SK-N-SH (cell line): ENCODE measurements at regions not wholly inside any gene's neighbourhood (a gene's known extent, or its start where the extent isn't known, plus 50 kb on each side); places are given as distances from the start of the nearest gene placed in this dataset.

Experiments
- CTCF ChIA-PET: fragments of 300-600, 350-600 bp; formaldehyde crosslinking; extraction: SDS; loops from one replicate; lab custom pipeline; 2021; lab: Yijun Ruan, JAX
- POLR2A ChIA-PET: fragments of 350-600 bp; sonication (Branson Sonifier 250); formaldehyde crosslinking; extraction: SDS; loops from one replicate; lab custom pipeline; 2020; ENCODE audit warnings: antibody characterized with exemption, inconsistent platforms; lab: Yijun Ruan, JAX
- DNase-seq: peaks from one replicate; pipeline ENCODE4 v3.0.0; 2012
- H2AFZ ChIP-seq: fragments of 200-600 bp; sonication (generic); 2 replicates; pipeline ENCODE4 v1.8.1; 2016; ENCODE audit warnings: antibody characterized with exemption, mild to moderate bottlenecking, low read depth
- H3F3A ChIP-seq: fragments of 200-600 bp; sonication (generic); replicated peaks from 2 replicates; pipeline ENCODE3; 2016; ENCODE audit warnings: antibody characterized with exemption, mild to moderate bottlenecking; ENCODE audit not compliant: insufficient read depth
- H3K27ac ChIP-seq, 2 experiments: fragments of 200-500 bp in 1 of 2; fragments of 200-600 bp in 1 of 2; sonication (Bioruptor generic) in 1 of 2; sonication (generic), shearing (Covaris generic) in 1 of 2; 2 replicates each; pipeline versions ENCODE4 v1.5.1 to v1.6.1; 2014 to 2016; ENCODE audit warnings: low read depth in 2 of 2, inconsistent platforms in 1 of 2, low read length in 1 of 2, mild to moderate bottlenecking in 1 of 2, mixed read lengths in 1 of 2
- H3K27me3 ChIP-seq: fragments of 200-600 bp; sonication (generic), shearing (Covaris generic); 2 replicates; pipeline ENCODE4 v1.6.1; 2016; ENCODE audit warnings: mixed run types; ENCODE audit not compliant: insufficient read depth
- H3K36me3 ChIP-seq, 2 experiments: fragments of 200-500 bp in 1 of 2; fragments of 200-600 bp in 1 of 2; sonication (Bioruptor generic) in 1 of 2; sonication (generic) in 1 of 2; replicated peaks in 1 of 2; 2 replicates each; pipeline versions ENCODE3 to v1.5.1; 2014 to 2016; ENCODE audit warnings: low read length in 1 of 2, mild to moderate bottlenecking in 1 of 2; ENCODE audit not compliant: insufficient read depth in 2 of 2, control insufficient read depth in 1 of 2
- H3K4me1 ChIP-seq, 2 experiments: fragments of 200-500 bp in 1 of 2; fragments of 200-600 bp in 1 of 2; sonication (Bioruptor generic) in 1 of 2; sonication (generic), shearing (Covaris generic) in 1 of 2; 2 replicates each; pipeline versions ENCODE4 v1.5.1 to v1.6.1; 2014 to 2016; ENCODE audit warnings: low read depth in 1 of 2, low read length in 1 of 2, mixed run types in 1 of 2; ENCODE audit not compliant: insufficient read depth in 2 of 2, control insufficient read depth in 1 of 2
- H3K4me2 ChIP-seq: fragments of 200-600 bp; sonication (generic), shearing (Covaris generic); 2 replicates; pipeline ENCODE4 v1.6.1; 2017; ENCODE audit warnings: mixed run types
- H3K4me3 ChIP-seq, 2 experiments: fragments of 200-500 bp in 1 of 2; fragments of 200-600 bp in 1 of 2; sonication (Bioruptor generic) in 1 of 2; sonication (generic), shearing (Covaris generic) in 1 of 2; 2 replicates each; pipeline versions ENCODE4 v1.5.1 to v1.8.1; 2014 to 2016; ENCODE audit warnings: low read depth in 2 of 2, inconsistent platforms in 1 of 2, low read length in 1 of 2, mild to moderate bottlenecking in 1 of 2, mixed read lengths in 1 of 2, moderate library complexity in 1 of 2
- H3K79me2 ChIP-seq: fragments of 200-600 bp; sonication (generic); 2 replicates; pipeline ENCODE4 v1.8.1; 2017; ENCODE audit warnings: mild to moderate bottlenecking; ENCODE audit not compliant: insufficient read depth
- H3K9ac ChIP-seq: fragments of 200-600 bp; sonication (generic); 2 replicates; pipeline ENCODE4 v1.6.1; 2017; ENCODE audit warnings: mixed run types
- H3K9me2 ChIP-seq: fragments of 200-600 bp; sonication (generic); 2 replicates; pipeline ENCODE4 v1.6.1; 2017; ENCODE audit warnings: mixed run types
- H3K9me3 ChIP-seq: fragments of 200-600 bp; sonication (generic); 2 replicates; pipeline ENCODE4 v1.6.1; 2017; ENCODE audit warnings: mixed run types, mild to moderate bottlenecking, moderate library complexity
- H4K20me1 ChIP-seq: fragments of 200-600 bp; sonication (generic); 2 replicates; pipeline ENCODE4 v1.6.1; 2017; ENCODE audit warnings: mild to moderate bottlenecking, mixed run types; ENCODE audit not compliant: insufficient read depth
- CHD2 ChIP-seq: fragments of 150-350 bp; IDR thresholded peaks from 2 replicates; pipeline ENCODE4 v1.6.1; 2018; ENCODE audit warnings: low read length; ENCODE audit not compliant: partially characterized antibody
- FOXJ3 ChIP-seq: sonication (generic); formaldehyde crosslinking; IDR thresholded peaks from 2 replicates; pipeline ENCODE4 v1.5.1; 2020; ENCODE audit warnings: mild to moderate bottlenecking, missing genetic modification reagents
- JUND ChIP-seq: IDR thresholded peaks from 2 replicates; pipeline ENCODE4 v1.4.0; 2012
- NRF1 ChIP-seq: IDR thresholded peaks from 2 replicates; pipeline ENCODE4 v1.6.1; 2012; ENCODE audit warnings: low read depth, mild to moderate bottlenecking, low read length
- RXRA ChIP-seq: IDR thresholded peaks from 2 replicates; pipeline ENCODE4 v1.4.0; 2012; ENCODE audit warnings: low read depth, mild to moderate bottlenecking, borderline replicate concordance
- TCF12 ChIP-seq: IDR thresholded peaks from 2 replicates; pipeline ENCODE4 v1.4.0; 2012
- TEAD4 ChIP-seq: IDR thresholded peaks from 2 replicates; pipeline ENCODE4 v1.4.0; 2012; ENCODE audit warnings: mild to moderate bottlenecking, borderline replicate concordance; ENCODE audit not compliant: insufficient read depth
- WGBS: methylation state at CpG from one replicate; pipeline ENCODE4 v1.1.6; 2017; ENCODE audit warnings: low lambda C conversion rate; 5-methylcytosine and 5-hydroxymethylcytosine counted together
- TF ChIP-seq, protein P1 (sequence below): fragments of 150-350 bp; IDR thresholded peaks from 2 replicates; pipeline ENCODE4 v1.6.1; 2017; ENCODE audit warnings: antibody characterized with exemption, low read length, low read depth, borderline replicate concordance
- TF ChIP-seq, protein P2 (sequence below): IDR thresholded peaks from 2 replicates; pipeline ENCODE4; 2012

DNA sequence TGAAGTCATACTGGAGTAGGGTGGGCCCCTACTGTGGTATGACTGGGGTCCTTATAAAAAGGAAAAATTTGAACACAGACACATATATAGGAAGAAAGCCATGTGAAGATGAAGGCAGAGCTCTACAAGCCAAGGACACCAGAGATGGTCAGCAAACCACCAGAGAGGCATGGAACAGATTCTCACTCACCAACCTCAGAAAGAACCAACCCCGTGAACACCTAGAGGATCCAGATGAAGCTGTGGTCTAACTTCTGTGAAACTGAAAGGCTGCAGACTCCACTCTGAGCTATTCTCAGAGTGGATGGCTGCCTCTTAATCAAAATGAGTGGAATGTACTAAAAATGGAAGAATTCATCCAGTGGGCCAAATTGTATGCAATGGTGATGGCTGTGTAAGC, 149.6 kb downstream of the ABCA8 start:
- H3K9ac ChIP-seq: no peak overlapping the region
- no peaks in the 10 kb centered on the region for H4K20me1 ChIP-seq
- peaks cover 0 to 13% of the 10 kb centered on the region in 2 experiments; a peak in 1 of 4 replicates for H3K4me1 ChIP-seq
- WGBS: 62% methylated on average over 1 of the region's 1 CpG
- H3K27me3 ChIP-seq: no peaks in the 10 kb centered on the region
- no peak for DNase-seq
- H3K9me3 ChIP-seq: no peaks in the 10 kb centered on the region
- H3K4me2 ChIP-seq: no peak overlapping the region
- H3F3A ChIP-seq: peaks cover 4% of the 10 kb centered on the region
- ChIA-PET CTCF (no interaction called here), POLR2A (no interaction called here)
- TF ChIP-seq TEAD4 (no peak), CHD2 (no peak), RXRA (no peak), FOXJ3 (no peak), TCF12 (no peak), NRF1 (no peak)
- TF ChIP-seq, protein P1, sequence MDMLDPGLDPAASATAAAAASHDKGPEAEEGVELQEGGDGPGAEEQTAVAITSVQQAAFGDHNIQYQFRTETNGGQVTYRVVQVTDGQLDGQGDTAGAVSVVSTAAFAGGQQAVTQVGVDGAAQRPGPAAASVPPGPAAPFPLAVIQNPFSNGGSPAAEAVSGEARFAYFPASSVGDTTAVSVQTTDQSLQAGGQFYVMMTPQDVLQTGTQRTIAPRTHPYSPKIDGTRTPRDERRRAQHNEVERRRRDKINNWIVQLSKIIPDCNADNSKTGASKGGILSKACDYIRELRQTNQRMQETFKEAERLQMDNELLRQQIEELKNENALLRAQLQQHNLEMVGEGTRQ: no peak
- TF ChIP-seq, protein P2, sequence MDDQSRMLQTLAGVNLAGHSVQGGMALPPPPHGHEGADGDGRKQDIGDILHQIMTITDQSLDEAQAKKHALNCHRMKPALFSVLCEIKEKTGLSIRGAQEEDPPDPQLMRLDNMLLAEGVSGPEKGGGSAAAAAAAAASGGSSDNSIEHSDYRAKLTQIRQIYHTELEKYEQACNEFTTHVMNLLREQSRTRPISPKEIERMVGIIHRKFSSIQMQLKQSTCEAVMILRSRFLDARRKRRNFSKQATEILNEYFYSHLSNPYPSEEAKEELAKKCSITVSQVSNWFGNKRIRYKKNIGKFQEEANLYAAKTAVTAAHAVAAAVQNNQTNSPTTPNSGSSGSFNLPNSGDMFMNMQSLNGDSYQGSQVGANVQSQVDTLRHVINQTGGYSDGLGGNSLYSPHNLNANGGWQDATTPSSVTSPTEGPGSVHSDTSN: no peak
- no peaks in the 10 kb centered on the region for H3K79me2 ChIP-seq
- no peak overlapping the region for H3K27ac ChIP-seq
- no peak overlapping the region for H3K4me3 ChIP-seq
- H2AFZ ChIP-seq: no peak overlapping the region
- no peaks in the 10 kb centered on the region for H3K9me2 ChIP-seq
- H3K36me3 ChIP-seq: no peaks in the 10 kb centered on the region

DNA sequence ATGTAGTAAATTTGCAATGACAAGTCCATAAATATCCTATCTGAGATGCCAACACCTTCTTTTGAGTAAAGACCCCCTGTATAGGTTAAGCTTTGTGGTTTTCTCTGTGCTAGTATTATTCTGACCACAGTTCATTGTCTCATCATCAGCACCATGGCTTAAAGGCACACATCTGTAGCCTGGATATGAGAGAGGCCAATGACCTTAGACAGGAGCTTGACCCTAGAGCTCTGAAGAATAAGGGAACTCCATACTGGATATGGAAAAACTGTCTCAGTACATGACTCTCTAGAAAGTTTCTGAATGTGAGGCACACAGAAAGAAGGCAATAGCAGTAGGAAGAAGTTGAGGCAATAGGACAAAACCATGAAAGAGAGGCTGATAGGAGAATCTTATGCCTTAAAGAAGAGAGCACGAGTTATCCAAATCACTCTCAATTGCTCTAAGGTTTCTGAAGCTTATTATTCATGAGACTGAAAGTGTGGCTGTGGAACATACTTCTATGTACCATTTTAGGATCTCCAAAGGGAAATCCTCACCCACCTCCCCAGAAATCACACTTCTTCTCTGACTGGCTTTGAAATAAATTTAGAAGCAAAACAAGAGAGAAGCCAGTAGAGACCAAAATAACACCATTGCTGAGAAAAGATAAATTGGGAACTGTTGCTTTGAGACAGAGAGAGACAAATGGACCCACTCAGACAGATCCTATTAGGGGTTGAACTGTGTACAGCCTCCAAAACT, 150.2 kb downstream of the ABCA8 start:
- no peak overlapping the region for H3K4me3 ChIP-seq
- no peak overlapping the region for H3K9ac ChIP-seq
- no peak overlapping the region for H2AFZ ChIP-seq
- no peak for DNase-seq
- H3K27me3 ChIP-seq: no peaks in the 10 kb centered on the region
- H3K9me2 ChIP-seq: no peaks in the 10 kb centered on the region
- no peaks in the 10 kb centered on the region for H3K79me2 ChIP-seq
- H3K4me1 ChIP-seq: peaks cover 0 to 13% of the 10 kb centered on the region in 2 experiments; a peak in 1 of 4 replicates
- 7% methylated on average over 1 of the region's 1 CpG for WGBS
- H3K9me3 ChIP-seq: no peaks in the 10 kb centered on the region
- no peak for TF ChIP-seq JUND
- H3K4me2 ChIP-seq: no peak overlapping the region
- no peak overlapping the region for H3K27ac ChIP-seq
- H4K20me1 ChIP-seq: no peaks in the 10 kb centered on the region
- H3F3A ChIP-seq: peaks cover 7% of the 10 kb centered on the region
- ChIA-PET POLR2A (no interaction called here), CTCF (no interaction called here)
- H3K36me3 ChIP-seq: no peaks in the 10 kb centered on the region
